HepG2 (cell line): ENCODE measurements at regions not wholly inside any gene's neighbourhood (a gene's known extent, or its start where the extent isn't known, plus 50 kb on each side); places are given as distances from the start of the nearest gene placed in this dataset.

Experiments used
- ATAC-seq: fragments of 200-7000 bp; cut with Tn5 transposase; 3 replicates; pipeline ENCODE4 v1.9.1; 2020; ENCODE audit warnings: mild to moderate bottlenecking, moderate library complexity
- BruUV-seq: library from RNA; stranded (reverse); fragments of 400-500 nt; replicated peaks from 2 replicates; lab custom pipeline; 2021; lab: Mats Ljungman, UMichigan
- CTCF ChIA-PET: fragments of 300-600 bp; formaldehyde crosslinking; extraction: SDS; loops from one replicate; lab custom pipeline; 2021; ENCODE audit warnings: low total read pairs, inconsistent platforms, low intra/inter-chr PET ratio; lab: Yijun Ruan, JAX
- POLR2A ChIA-PET: fragments of 350-600 bp; sonication (Branson Sonifier 250); formaldehyde crosslinking; loops from one replicate; lab custom pipeline; 2020; ENCODE audit warnings: antibody characterized with exemption, inconsistent platforms; lab: Yijun Ruan, JAX
- DNase-seq: peaks from one replicate; pipeline ENCODE4 v3.0.0-alpha.2; 2015; ENCODE audit warnings: low spot score
- FAIRE-seq: peaks from 3 replicates; lab custom pipeline; 2011; peaks lifted over from hg19 to GRCh38; lab: Jason Lieb, UNC
- H2AFZ ChIP-seq: one replicate; pipeline ENCODE4 v1.6.1; 2011; ENCODE audit warnings: low read length, inconsistent platforms
- H3K27ac ChIP-seq: fragments of 300-600 bp; 3 replicates; pipeline ENCODE4 v1.8.0; 2011; ENCODE audit warnings: mixed run types, mild to moderate bottlenecking, mixed read lengths, low read length, inconsistent platforms; ENCODE audit not compliant: insufficient read depth; ENCODE audit errors: extremely low read length
- H3K27me3 ChIP-seq, 2 experiments: fragments of 200-600 bp in 1 of 2; 2 replicates in 1 of 2; 3 replicates in 1 of 2; pipeline versions ENCODE4 v1.6.0 to v1.8.0; 2011; ENCODE audit warnings: low read length in 2 of 2, mild to moderate bottlenecking in 2 of 2, moderate library complexity in 2 of 2, inconsistent platforms in 1 of 2; ENCODE audit not compliant: insufficient read depth in 2 of 2, control insufficient read depth in 1 of 2
- H3K36me3 ChIP-seq, 2 experiments: fragments of 200-600 bp in 1 of 2; replicated peaks in 1 of 2; 2 replicates in 1 of 2; 3 replicates in 1 of 2; pipeline versions ENCODE4 v1.5.1 to v1.8.0; 2011; ENCODE audit warnings: low read length in 2 of 2, inconsistent platforms in 1 of 2; ENCODE audit not compliant: insufficient read depth in 2 of 2, control insufficient read depth in 1 of 2
- H3K4me1 ChIP-seq: 2 replicates; pipeline ENCODE4 v1.5.1; 2012; ENCODE audit warnings: low read length, inconsistent platforms; ENCODE audit not compliant: insufficient read depth
- H3K4me2 ChIP-seq: 2 replicates; pipeline ENCODE4 v1.6.0; 2011; ENCODE audit warnings: low read depth, low read length, inconsistent platforms
- H3K4me3 ChIP-seq, 3 experiments: fragments of 200-600 bp in 1 of 3; sonication (generic), shearing (Covaris generic) in 1 of 3; replicated peaks in 1 of 3; 2 replicates each; pipeline ENCODE4 v1.5.1; 2011 to 2016; ENCODE audit warnings: low read length in 3 of 3, inconsistent platforms in 2 of 3, low read depth in 2 of 3, mild to moderate bottlenecking in 2 of 3, control low read depth in 1 of 3, mixed read lengths in 1 of 3; ENCODE audit not compliant: insufficient read depth in 1 of 3
- H3K79me2 ChIP-seq: one replicate; pipeline ENCODE4 v1.6.1; 2011; ENCODE audit warnings: low read length, inconsistent platforms; ENCODE audit not compliant: insufficient read depth
- H3K9ac ChIP-seq: 2 replicates; pipeline ENCODE4 v1.6.0; 2011; ENCODE audit warnings: mild to moderate bottlenecking, low read depth, low read length, inconsistent platforms; ENCODE audit not compliant: insufficient read depth
- H3K9me3 ChIP-seq: 2 replicates; pipeline ENCODE4 v1.5.1; 2012; ENCODE audit warnings: mild to moderate bottlenecking, low read length
- H4K20me1 ChIP-seq: 2 replicates; pipeline ENCODE4 v1.6.0; 2011; ENCODE audit warnings: inconsistent platforms, mild to moderate bottlenecking, low read length, moderate library complexity; ENCODE audit not compliant: insufficient read depth
- ARHGAP35 ChIP-seq: sonication (generic); formaldehyde crosslinking; IDR thresholded peaks from 2 replicates; pipeline ENCODE4 v1.9.0; 2022; ENCODE audit warnings: mild to moderate bottlenecking, inconsistent platforms, moderate library complexity, missing genetic modification reagents, borderline replicate concordance
- EP300 ChIP-seq, 3 experiments: sonication (generic) in 1 of 3; formaldehyde crosslinking in 1 of 3; IDR thresholded peaks; 2 replicates each; pipeline versions ENCODE4 v1.5.1 to v1.6.1; 2011 to 2020; ENCODE audit warnings: low read depth in 2 of 3, low read length in 2 of 3, borderline replicate concordance in 1 of 3, improper control_type of control experiment in 1 of 3, mild to moderate bottlenecking in 1 of 3, missing genetic modification reagents in 1 of 3, moderate library complexity in 1 of 3
- HOXA5 ChIP-seq: sonication (generic); formaldehyde crosslinking; IDR thresholded peaks from 2 replicates; pipeline ENCODE4 v1.4.0; 2020; ENCODE audit warnings: missing genetic modification reagents
- KLF13 ChIP-seq: sonication (generic); formaldehyde crosslinking; IDR thresholded peaks from 2 replicates; pipeline ENCODE4 v1.4.0; 2020; ENCODE audit warnings: mild to moderate bottlenecking, missing genetic modification reagents
- LBX2 ChIP-seq: sonication (generic); formaldehyde crosslinking; IDR thresholded peaks from 2 replicates; pipeline ENCODE4 v1.5.0; 2020; ENCODE audit warnings: missing genetic modification reagents, mild to moderate bottlenecking, borderline replicate concordance
- MAF1 ChIP-seq: sonication (generic); formaldehyde crosslinking; IDR thresholded peaks from 2 replicates; pipeline ENCODE4 v1.5.0; 2020; ENCODE audit warnings: missing genetic modification reagents, borderline replicate concordance
- SALL2 ChIP-seq: sonication (generic); formaldehyde crosslinking; IDR thresholded peaks from 2 replicates; pipeline ENCODE4 v1.8.1; 2023; ENCODE audit warnings: mild to moderate bottlenecking, missing genetic modification reagents, inconsistent platforms
- SIX4 ChIP-seq: sonication (generic); formaldehyde crosslinking; IDR thresholded peaks from 2 replicates; pipeline ENCODE4 v1.4.0; 2020; ENCODE audit warnings: missing genetic modification reagents
- TBL1XR1 ChIP-seq: fragments of 150-350 bp; IDR thresholded peaks from 2 replicates; pipeline ENCODE4 v1.6.1; 2014; ENCODE audit warnings: borderline replicate concordance, low read length; ENCODE audit not compliant: partially characterized antibody
- ZBTB46 ChIP-seq: sonication (generic); formaldehyde crosslinking; IDR thresholded peaks from 2 replicates; pipeline ENCODE4 v1.4.0; 2020; ENCODE audit warnings: mild to moderate bottlenecking, missing genetic modification reagents, borderline replicate concordance
- ZFAT ChIP-seq: sonication (generic); formaldehyde crosslinking; conservative IDR thresholded peaks from 2 replicates; pipeline ENCODE4 v1.8.1; 2023; ENCODE audit warnings: missing genetic modification reagents, inconsistent platforms
- ZNF224 ChIP-seq: sonication (generic); formaldehyde crosslinking; IDR thresholded peaks from 2 replicates; pipeline ENCODE4 v1.5.0; 2020; ENCODE audit warnings: mild to moderate bottlenecking, missing genetic modification reagents
- ZNF446 ChIP-seq: sonication (generic); formaldehyde crosslinking; IDR thresholded peaks from 2 replicates; pipeline ENCODE4 v1.5.0; 2020; ENCODE audit warnings: mild to moderate bottlenecking, missing genetic modification reagents
- ZNF496 ChIP-seq: sonication (generic); formaldehyde crosslinking; IDR thresholded peaks from 2 replicates; pipeline ENCODE4 v1.8.1; 2023; ENCODE audit warnings: mild to moderate bottlenecking, moderate library complexity, missing genetic modification reagents; ENCODE audit not compliant: insufficient replicate concordance
- ZZZ3 ChIP-seq: sonication (generic); formaldehyde crosslinking; IDR thresholded peaks from 2 replicates; pipeline ENCODE4 v1.4.0; 2020; ENCODE audit warnings: missing genetic modification reagents, mild to moderate bottlenecking, borderline replicate concordance
- WGBS: methylation state at CpG from one replicate; pipeline ENCODE4 v1.1.6; 2017; ENCODE audit warnings: low lambda C conversion rate; 5-methylcytosine and 5-hydroxymethylcytosine counted together
- in situ Hi-C: cut with HindIII; loops from 2 replicates; pipeline ENCODE4 v1.10.0; 2017; ENCODE audit warnings: low pct_unique_long_range_greater_than_20kb; ENCODE audit not compliant: extremely low pct_ligation_motif_present
- intact Hi-C: fragments of 100-400 bp; cut with micrococcal nuclease; formaldehyde crosslinking; loops from one replicate; pipeline ENCODE4 v1.10.0; 2022; ENCODE audit not compliant: unreplicated experiment

DNA sequence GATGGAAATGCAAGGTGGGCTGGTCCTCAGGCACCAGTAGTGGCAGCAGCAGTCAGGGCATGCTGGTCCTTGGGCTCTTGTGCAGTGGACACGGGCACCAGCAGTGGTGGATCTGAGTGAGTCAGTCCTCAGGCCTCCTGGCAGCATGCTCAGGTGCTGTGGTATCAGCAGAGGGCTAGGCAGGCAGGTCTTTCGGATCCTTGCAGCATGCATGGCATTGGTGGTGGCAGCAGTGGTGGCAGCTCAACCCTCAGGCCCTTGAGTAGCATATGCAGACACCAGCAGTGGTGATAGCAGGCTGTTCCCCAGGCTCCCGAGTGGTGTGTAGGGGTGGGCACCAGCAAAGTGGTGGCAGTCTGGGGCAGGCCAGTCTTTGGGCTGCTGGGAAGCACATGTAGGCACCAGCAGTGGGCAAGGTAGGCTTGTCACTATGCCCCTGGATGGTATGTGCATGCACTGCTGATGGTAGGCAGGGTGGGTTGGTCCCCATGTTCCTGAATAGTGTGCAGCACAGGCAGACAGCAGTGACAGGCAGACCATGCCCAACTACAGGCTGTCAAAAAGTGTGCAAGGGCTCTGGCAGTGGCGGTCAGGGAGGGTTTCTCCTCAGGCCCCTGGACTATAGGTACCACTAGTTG lies 606.0 kb downstream of the ADCYAP1 start:
- WGBS = no CpG with 5 or more reads among the region's 4 CpGs
- ChIA-PET POLR2A (no interaction called here), CTCF (no interaction called here)
- FAIRE-seq (no peak), DNase-seq (no peak), ATAC-seq (no peak)
- no peak for TF ChIP-seq HOXA5 (CRISPR knock-in tag)
- no peak for TF ChIP-seq LBX2 (CRISPR knock-in tag)
- no peak for TF ChIP-seq SIX4
- no peak for TF ChIP-seq TBL1XR1
- no peak for TF ChIP-seq ZZZ3 (CRISPR knock-in tag)
- H2AFZ ChIP-seq = no peak overlapping the region
- in situ Hi-C loops = no loop called here
- H3K27me3 ChIP-seq = no peaks in the 10 kb centered on the region; a peak in 1 of 5 replicates
- no peak overlapping the region for H3K27ac ChIP-seq
- no peaks in the 10 kb centered on the region for H3K36me3 ChIP-seq
- H3K4me1 ChIP-seq = no peaks in the 10 kb centered on the region
- no peaks in the 10 kb centered on the region for H3K79me2 ChIP-seq
- intact Hi-C loops = loop anchor here (10.0 kb wide), 1 partner anchor 646 kb away; no protein-coding TSS in a partner anchor
- no peaks in the 10 kb centered on the region for H4K20me1 ChIP-seq
- H3K4me2 ChIP-seq = no peak overlapping the region
- no TSS peak for BruUV-seq
- no peak overlapping the region for H3K9ac ChIP-seq
- H3K4me3 ChIP-seq = no peak overlapping the region
- no peaks in the 10 kb centered on the region for H3K9me3 ChIP-seq

GRCh38 chr18:1511619-1512311 lies 607.1 kb downstream of the ADCYAP1 start:
- CTCF ChIA-PET = no interaction called here
- in situ Hi-C loops = no loop called here
- POLR2A ChIA-PET = no interaction called here
- TF ChIP-seq ZNF496 (no peak), ARHGAP35 (CRISPR knock-in tag) (no peak), ZNF446 (CRISPR knock-in tag) (no peak), ZNF224 (CRISPR knock-in tag) (no peak), ZFAT (CRISPR knock-in tag) (no peak), KLF13 (CRISPR knock-in tag) (no peak), EP300 (IDR thresholded peaks at IDR 0.05; ENCODE audit: low read depth in 2 of 2, low read length in 2 of 2) (no peak), EP300 (CRISPR knock-in tag; IDR thresholded peaks at IDR 0.05; ENCODE audit: borderline replicate concordance) (no peak), ZBTB46 (no peak), MAF1 (CRISPR knock-in tag) (no peak), HOXA5 (CRISPR knock-in tag) (no peak), SALL2 (CRISPR knock-in tag) (no peak)

More at GRCh38 chr18:1511619-1512311, 607.1 kb downstream of the ADCYAP1 start:
- H3K4me3 ChIP-seq = no peak overlapping the region
- no peak overlapping the region for H3K27ac ChIP-seq
- 47% methylated on average over 4 of the region's 7 CpGs for WGBS
- no peaks in the 10 kb centered on the region for H4K20me1 ChIP-seq
- no TSS peak for BruUV-seq
- DNase-seq (no peak), FAIRE-seq (no peak), ATAC-seq (no peak)
- H3K36me3 ChIP-seq = no peaks in the 10 kb centered on the region
- H3K4me2 ChIP-seq = no peak overlapping the region
- H3K27me3 ChIP-seq = no peaks in the 10 kb centered on the region; a peak in 1 of 5 replicates
- H3K4me1 ChIP-seq = no peaks in the 10 kb centered on the region
- H2AFZ ChIP-seq = no peak overlapping the region
- no peak overlapping the region for H3K9ac ChIP-seq
- H3K9me3 ChIP-seq = no peaks in the 10 kb centered on the region
- intact Hi-C loops = loop anchor here (10.0 kb wide), 1 partner anchor 647 kb away; no protein-coding TSS in a partner anchor
- H3K79me2 ChIP-seq = no peaks in the 10 kb centered on the region
